Activated T-cell treated with anti-CD3 and anti-CD28 coated beads, Interleukin-2, amount 50 U/mL, for 48 hours (primary cell): ENCODE measurements at regions not wholly inside any gene's neighbourhood (a gene's known extent, or its start where the extent isn't known, plus 50 kb on each side); places are given as distances from the start of the nearest gene placed in this dataset.

ENCODE experiments used
- DNase-seq, 2 experiments: peaks; one replicate each; pipeline ENCODE4 v3.0.0-alpha.2; 2020

GRCh38 chr6:164142322-164142721, 727.8 kb downstream of the QKI start:
- no peak for DNase-seq

- DNase-seq, result no peak
These were observed 721.1 kb downstream of the QKI start for GRCh38 chr6:164135511-164136132.

GRCh38 chr6:164133095-164133494, 718.6 kb downstream of the QKI start:
- DNase-seq, result no peak

GRCh38 chr6:164130585-164130984, 716.1 kb downstream of the QKI start:
- DNase-seq, result no peak

- no peak for DNase-seq
These were observed 715.6 kb downstream of the QKI start for GRCh38 chr6:164130151-164130550.

GRCh38 chr6:164129218-164129617, 714.7 kb downstream of the QKI start:
- no peak for DNase-seq

GRCh38 chr6:164128101-164128500, 713.6 kb downstream of the QKI start:
- no peak for DNase-seq

GRCh38 chr6:164124986-164125385, 710.5 kb downstream of the QKI start:
- no peak for DNase-seq

- no peak for DNase-seq
These were observed 710.0 kb downstream of the QKI start for GRCh38 chr6:164124473-164124872.

- no peak for DNase-seq
These were observed 707.6 kb downstream of the QKI start for GRCh38 chr6:164122109-164122508.

GRCh38 chr6:164121527-164121926, 707.0 kb downstream of the QKI start:
- DNase-seq, result no peak

GRCh38 chr6:164114651-164115050, 700.1 kb downstream of the QKI start:
- no peak for DNase-seq

GRCh38 chr6:164114051-164114450, 699.5 kb downstream of the QKI start:
- no peak for DNase-seq

- DNase-seq, result no peak
These were observed 699.1 kb downstream of the QKI start for GRCh38 chr6:164113637-164114036.

GRCh38 chr6:164109770-164110140, 695.2 kb downstream of the QKI start:
- no peak for DNase-seq

- DNase-seq, result no peak
These were observed 694.6 kb downstream of the QKI start for GRCh38 chr6:164108869-164109769.

GRCh38 chr6:164108092-164108491, 693.6 kb downstream of the QKI start:
- no peak for DNase-seq

- DNase-seq, result no peak
These were observed 692.9 kb downstream of the QKI start for GRCh38 chr6:164107297-164107995.

- DNase-seq, result no peak
These were observed 691.8 kb downstream of the QKI start for GRCh38 chr6:164106345-164106769.

- no peak for DNase-seq
These were observed 691.2 kb downstream of the QKI start for GRCh38 chr6:164105705-164106104.

- no peak for DNase-seq
These were observed 689.9 kb downstream of the QKI start for GRCh38 chr6:164104432-164104831.

- no peak for DNase-seq
These were observed 688.2 kb downstream of the QKI start for GRCh38 chr6:164102693-164103092.

- DNase-seq, result no peak
These were observed 687.3 kb downstream of the QKI start for GRCh38 chr6:164101859-164102258.
